ENCODE measurements at regions not wholly inside any gene's neighbourhood (a gene's known extent, or its start where the extent isn't known, plus 50 kb on each side); places are given as distances from the start of the nearest gene placed in this dataset.

GRCh38 chr12:125755512-125755911, 690.3 kb downstream of the AACS start:
- Histone ChIP-seq H3K79me2 (ENCODE audit: insufficient read depth, low read length) (no peaks in the 10 kb centered on the region), H3K27me3 (ENCODE audit: insufficient read depth, low read length) (no peaks in the 10 kb centered on the region), H4K20me1 (ENCODE audit: control insufficient read depth, insufficient read depth, insufficient read length) (no peaks in the 10 kb centered on the region), H3K14ac (ENCODE audit: insufficient read depth, low read length) (no peak overlapping the region), H3T11ph (ENCODE audit: low read length) (no peak overlapping the region), H3K18ac (ENCODE audit: insufficient read length, low read depth, low read length) (no peak overlapping the region), H3K23ac (ENCODE audit: insufficient read length, low read depth, low read length) (no peak overlapping the region), H3K56ac (ENCODE audit: insufficient read length, low read depth, low read length) (no peak overlapping the region), H4K91ac (ENCODE audit: insufficient read length, low read depth, low read length) (no peak overlapping the region), H3K27ac (ENCODE audit: insufficient read length, low read depth, low read length) (no peak overlapping the region), H2AFZ (ENCODE audit: low read length) (no peak overlapping the region), H2BK12ac (ENCODE audit: insufficient read length, low read depth, low read length) (no peak overlapping the region), H3K4me1 (ENCODE audit: insufficient read depth, low read length) (no peaks in the 10 kb centered on the region), H3K23me2 (ENCODE audit: insufficient read length, low read depth, low read length, poor library complexity, severe bottlenecking) (no peaks in the 10 kb centered on the region), H4K5ac (ENCODE audit: insufficient read length, low read depth, low read length) (no peak overlapping the region), H3K79me1 (ENCODE audit: insufficient read depth, low read depth, low read length, poor library complexity, severe bottlenecking) (no peaks in the 10 kb centered on the region), H3K9ac (ENCODE audit: extremely low read depth, insufficient read length, low read length) (no peak overlapping the region), H2AK5ac (ENCODE audit: insufficient read length, low read length) (no peak overlapping the region), H3K9me3 (ENCODE audit: control insufficient read depth, low read depth, low read length) (no peaks in the 10 kb centered on the region), H2BK120ac (ENCODE audit: low read depth, low read length, poor library complexity, severe bottlenecking) (no peak overlapping the region), H4K8ac (replicated peaks; ENCODE audit: insufficient read length, low read depth, low read length) (no peak overlapping the region), H2BK5ac (ENCODE audit: insufficient read length, low read length) (no peak overlapping the region), H3K4me2 (ENCODE audit: insufficient read depth, insufficient read length, low read length) (no peak overlapping the region), H3K4ac (ENCODE audit: low read depth, low read length) (no peak overlapping the region), H2BK20ac (ENCODE audit: low read depth, low read length, poor library complexity, severe bottlenecking) (peak overlapping the region; percentile 90), H2BK15ac (ENCODE audit: low read depth, low read length) (no peak overlapping the region)
- TF ChIP-seq CTCF (conservative IDR thresholded peaks at IDR 0.05): peak; percentile 42
- peaks cover 0 to 2% (median 2%) of the 10 kb centered on the region in 3 experiments; a peak in 4 of 7 replicates for H3K36me3 Mint-ChIP-seq (ENCODE audit: insufficient read depth in 1 of 3, low read depth in 3 of 3)
- no CpG with 5 or more reads among the region's 2 CpGs for WGBS (ENCODE audit: extremely low coverage, insufficient read length, low lambda C conversion rate)
- H3K4me3 Mint-ChIP-seq: no peak overlapping the region
- H3K9me3 Mint-ChIP-seq: peaks cover 0 to 3% of the 10 kb centered on the region in 2 experiments; a peak in 4 of 5 replicates
- DNase-seq: no peak
- no peaks in the 10 kb centered on the region; the same call in 1 of the 2 replicates for H3K27me3 Mint-ChIP-seq (ENCODE audit: low read depth)
- H3K4me1 Mint-ChIP-seq: no peaks in the 10 kb centered on the region
- H3K27ac Mint-ChIP-seq: no peak overlapping the region

Data from H9 (cell line).